ENCODE measurements at regions not wholly inside any gene's neighbourhood (a gene's known extent, or its start where the extent isn't known, plus 50 kb on each side); places are given as distances from the start of the nearest gene placed in this dataset.

GRCh38 chrX:3216581-3217180 is 129.8 kb downstream of the MXRA5 start:
- Histone ChIP-seq H3K36me3 (no peaks in the 10 kb centered on the region), H3K9me3 (no peaks in the 10 kb centered on the region), H3K4me1 (no peaks in the 10 kb centered on the region), H3K4me3 (replicated peaks in 1 of 3) (no peak overlapping the region), H3K27me3 (no peaks in the 10 kb centered on the region), H3K27ac (no peak overlapping the region)
- TF ChIP-seq POLR2A (IDR thresholded peaks at IDR 0.05): no peak
- TF ChIP-seq CTCF (IDR thresholded peaks at IDR 0.05): no peak
- DNase-seq: no peak
- intact Hi-C loops (cut with DNase I): no loop called here
- 68 to 82% methylated on average over 5 of the region's 5 CpGs for WGBS, 2 donors

DNA sequence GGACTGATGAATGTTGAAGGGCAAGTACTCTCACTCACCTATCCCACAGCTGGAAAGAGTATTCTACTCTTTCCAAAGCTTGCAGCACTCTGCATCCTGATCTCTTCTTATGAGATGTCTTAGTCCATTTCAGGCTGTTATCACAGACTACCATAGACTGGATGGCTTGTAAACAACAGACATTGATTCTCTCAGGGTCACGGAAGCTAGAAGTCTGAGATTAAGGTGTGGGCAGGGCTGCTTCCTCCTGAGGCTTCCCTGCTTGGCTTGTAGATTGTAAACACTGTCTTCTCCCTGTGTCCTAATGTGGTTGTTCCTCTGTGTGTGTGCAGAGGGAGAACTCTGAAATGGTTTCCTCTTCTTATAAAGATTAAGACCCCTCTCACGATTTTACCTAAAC is 131.2 kb downstream of the MXRA5 start:
- intact Hi-C loops (cut with DNase I): no loop called here
- TF ChIP-seq POLR2A (IDR thresholded peaks at IDR 0.05) (no peak), CTCF (IDR thresholded peaks at IDR 0.05) (no peak)
- H3K36me3 ChIP-seq: no peaks in the 10 kb centered on the region
- no peaks in the 10 kb centered on the region for H3K4me1 ChIP-seq
- no peak for DNase-seq
- no peaks in the 10 kb centered on the region for H3K9me3 ChIP-seq
- no peaks in the 10 kb centered on the region for H3K27me3 ChIP-seq
- no peak overlapping the region for H3K27ac ChIP-seq
- H3K4me3 ChIP-seq (replicated peaks in 1 of 3): no peak overlapping the region
- WGBS, 2 donors: 75 to 76% methylated on average over 1 to 2 of the region's 2 CpGs

DNA sequence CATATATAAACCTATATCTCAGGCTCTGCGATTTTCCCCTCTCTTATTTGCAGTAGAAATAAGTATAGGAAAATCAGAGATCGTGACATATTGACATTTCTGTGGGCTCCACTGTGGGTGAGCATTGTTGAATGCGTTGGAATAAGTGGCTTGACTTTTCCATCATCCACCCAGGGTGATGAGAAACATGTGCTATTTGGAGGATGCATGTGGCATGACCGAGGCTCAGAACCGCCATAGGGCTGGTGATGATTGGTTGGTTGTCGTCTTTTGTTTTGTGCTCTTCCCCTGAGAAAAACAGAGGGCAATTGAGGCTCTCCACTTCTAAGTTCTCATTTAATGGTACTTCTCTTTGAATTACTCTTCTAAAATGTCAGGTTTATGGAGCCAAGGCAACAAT is 140.1 kb downstream of the MXRA5 start:
- Histone ChIP-seq H3K4me1 (no peaks in the 10 kb centered on the region), H3K36me3 (no peaks in the 10 kb centered on the region), H3K27ac (no peak overlapping the region), H3K4me3 (replicated peaks in 1 of 3) (no peak overlapping the region), H3K27me3 (no peaks in the 10 kb centered on the region), H3K9me3 (no peaks in the 10 kb centered on the region)
- 89 to 96% methylated on average over 6 of the region's 6 CpGs for WGBS, 2 donors
- no peak for DNase-seq
- intact Hi-C loops (cut with DNase I): no loop called here
- TF ChIP-seq POLR2A (IDR thresholded peaks at IDR 0.05): no peak
- TF ChIP-seq CTCF (IDR thresholded peaks at IDR 0.05): no peak

- WGBS, 2 donors: 58 to 72% methylated on average over 5 of the region's 5 CpGs
- TF ChIP-seq POLR2A (IDR thresholded peaks at IDR 0.05): no peak
- no peak for TF ChIP-seq CTCF (IDR thresholded peaks at IDR 0.05)
- no peaks in the 10 kb centered on the region for H3K36me3 ChIP-seq
- H3K4me3 ChIP-seq (replicated peaks in 1 of 3): no peak overlapping the region
- H3K9me3 ChIP-seq: no peaks in the 10 kb centered on the region
- no peak overlapping the region for H3K27ac ChIP-seq
- H3K27me3 ChIP-seq: no peaks in the 10 kb centered on the region
- intact Hi-C loops (cut with DNase I): no loop called here
- no peaks in the 10 kb centered on the region for H3K4me1 ChIP-seq
- DNase-seq: no peak
These were observed 141.8 kb downstream of the MXRA5 start for GRCh38 chrX:3204606-3205005.

GRCh38 chrX:3195845-3196244 is 150.6 kb downstream of the MXRA5 start:
- Histone ChIP-seq H3K4me3 (replicated peaks in 1 of 3) (no peak overlapping the region), H3K9me3 (no peaks in the 10 kb centered on the region), H3K27ac (no peak overlapping the region), H3K4me1 (no peaks in the 10 kb centered on the region), H3K36me3 (no peaks in the 10 kb centered on the region), H3K27me3 (no peaks in the 10 kb centered on the region)
- TF ChIP-seq CTCF (IDR thresholded peaks at IDR 0.05): no peak
- TF ChIP-seq POLR2A (IDR thresholded peaks at IDR 0.05): no peak
- 68 to 71% methylated on average over 1 of the region's 1 CpG for WGBS, 2 donors
- intact Hi-C loops (cut with DNase I): no loop called here
- no peak for DNase-seq

Data from thyroid gland (tissue), 4 donors.